Astrocyte of the spinal cord (primary cell): ENCODE measurements at regions not wholly inside any gene's neighbourhood (a gene's known extent, or its start where the extent isn't known, plus 50 kb on each side); places are given as distances from the start of the nearest gene placed in this dataset.

Source experiments
- DNase-seq: peaks from one replicate; pipeline ENCODE4 v3.0.0; 2011; ENCODE audit warnings: low read depth, low spot score
- H3K4me3 ChIP-seq: 2 replicates; pipeline ENCODE4 v1.5.1; 2011; ENCODE audit warnings: low read depth, mild to moderate bottlenecking, low read length, moderate library complexity
- CTCF ChIP-seq: IDR thresholded peaks from 2 replicates; pipeline ENCODE4 v1.5.1; 2012; ENCODE audit warnings: low read depth, mild to moderate bottlenecking, low read length, inconsistent platforms
- in situ Hi-C: cut with HindIII; loops from 2 replicates; pipeline ENCODE4 v1.10.0; 2017; ENCODE audit warnings: low sequenced_read_pairs

GRCh38 chr3:64915778-64916177 is 228.0 kb upstream of the ADAMTS9 start:
- no peak overlapping the region for H3K4me3 ChIP-seq
- peak; percentile 7 for DNase-seq
- in situ Hi-C loops, result no loop called here
- no peak for TF ChIP-seq CTCF

DNA sequence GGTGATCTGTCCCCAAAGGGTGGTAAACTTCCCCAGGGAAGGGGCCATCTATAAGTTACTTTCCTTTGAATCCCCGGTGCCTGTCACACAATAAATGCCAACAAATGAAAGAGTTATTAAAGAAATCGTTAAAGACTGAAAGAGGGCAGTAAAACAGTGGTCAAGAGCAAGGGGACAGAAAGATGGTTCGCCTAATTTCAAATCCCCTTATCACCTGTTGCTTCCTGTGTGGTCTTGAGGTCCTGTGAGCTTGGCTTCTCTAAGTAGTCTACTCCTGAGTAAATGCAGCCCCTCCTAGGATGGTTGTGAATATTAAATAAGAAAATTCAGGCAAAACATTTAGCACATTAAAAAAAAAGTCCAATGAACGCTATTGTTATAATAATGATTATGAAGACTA is 225.7 kb upstream of the ADAMTS9 start:
- DNase-seq, result no peak
- in situ Hi-C loops, result no loop called here
- no peak for TF ChIP-seq CTCF
- no peak overlapping the region for H3K4me3 ChIP-seq

- DNase-seq, result no peak
- in situ Hi-C loops, result no loop called here
- TF ChIP-seq CTCF, result no peak
- H3K4me3 ChIP-seq, result no peak overlapping the region
These were observed 223.3 kb upstream of the ADAMTS9 start for GRCh38 chr3:64911138-64911537.

- H3K4me3 ChIP-seq, result no peak overlapping the region
- no peak for DNase-seq
- in situ Hi-C loops, result no loop called here
- no peak for TF ChIP-seq CTCF
These were observed 222.1 kb upstream of the ADAMTS9 start for GRCh38 chr3:64909757-64910467.

- TF ChIP-seq CTCF, result no peak
- H3K4me3 ChIP-seq, result no peak overlapping the region
- DNase-seq, result no peak
- in situ Hi-C loops, result no loop called here
These were observed 221.2 kb upstream of the ADAMTS9 start for GRCh38 chr3:64909011-64909410.

- TF ChIP-seq CTCF, result no peak
- H3K4me3 ChIP-seq, result no peak overlapping the region
- no peak for DNase-seq
- in situ Hi-C loops, result no loop called here
These were observed 220.5 kb upstream of the ADAMTS9 start for GRCh38 chr3:64908251-64908685.
